ENCODE measurements at regions not wholly inside any gene's neighbourhood (a gene's known extent, or its start where the extent isn't known, plus 50 kb on each side); places are given as distances from the start of the nearest gene placed in this dataset.

GRCh38 chr19:28914173-28914572 lies 298.8 kb downstream of the UQCRFS1 start:
- no peak for TF ChIP-seq CTCF (IDR thresholded peaks at IDR 0.05; ENCODE audit: low read depth, low read length)
- in situ Hi-C loops (cut with HindIII; ENCODE audit: low sequenced_read_pairs): no loop called here
- DNase-seq (ENCODE audit: low read depth, low spot score): no peak
- H3K4me3 ChIP-seq (ENCODE audit: low read depth, low read length): no peak overlapping the region

- in situ Hi-C loops (cut with HindIII; ENCODE audit: low sequenced_read_pairs): no loop called here
- no peak for TF ChIP-seq CTCF (IDR thresholded peaks at IDR 0.05; ENCODE audit: low read depth, low read length)
- DNase-seq (ENCODE audit: low read depth, low spot score): no peak
- no peak overlapping the region for H3K4me3 ChIP-seq (ENCODE audit: low read depth, low read length)
Observed at GRCh38 chr19:28913626-28914025, 299.3 kb downstream of the UQCRFS1 start.

- in situ Hi-C loops (cut with HindIII; ENCODE audit: low sequenced_read_pairs): no loop called here
- DNase-seq (ENCODE audit: low read depth, low spot score): no peak
- no peak overlapping the region for H3K4me3 ChIP-seq (ENCODE audit: low read depth, low read length)
- TF ChIP-seq CTCF (IDR thresholded peaks at IDR 0.05; ENCODE audit: low read depth, low read length): no peak
Observed at GRCh38 chr19:28908941-28909340, 304.0 kb downstream of the UQCRFS1 start.

- no peak for DNase-seq (ENCODE audit: low read depth, low spot score)
- no peak for TF ChIP-seq CTCF (IDR thresholded peaks at IDR 0.05; ENCODE audit: low read depth, low read length)
- H3K4me3 ChIP-seq (ENCODE audit: low read depth, low read length): no peak overlapping the region
- in situ Hi-C loops (cut with HindIII; ENCODE audit: low sequenced_read_pairs): no loop called here
Observed at GRCh38 chr19:28907534-28907933, 305.4 kb downstream of the UQCRFS1 start.

GRCh38 chr19:28905996-28906395 lies 307.0 kb downstream of the UQCRFS1 start:
- TF ChIP-seq CTCF (IDR thresholded peaks at IDR 0.05; ENCODE audit: low read depth, low read length): no peak
- no peak for DNase-seq (ENCODE audit: low read depth, low spot score)
- no peak overlapping the region for H3K4me3 ChIP-seq (ENCODE audit: low read depth, low read length)
- in situ Hi-C loops (cut with HindIII; ENCODE audit: low sequenced_read_pairs): no loop called here

GRCh38 chr19:28899703-28900102 lies 313.2 kb downstream of the UQCRFS1 start:
- H3K4me3 ChIP-seq (ENCODE audit: low read depth, low read length): no peak overlapping the region
- no peak for DNase-seq (ENCODE audit: low read depth, low spot score)
- no peak for TF ChIP-seq CTCF (IDR thresholded peaks at IDR 0.05; ENCODE audit: low read depth, low read length)
- in situ Hi-C loops (cut with HindIII; ENCODE audit: low sequenced_read_pairs): no loop called here

- no peak for TF ChIP-seq CTCF (IDR thresholded peaks at IDR 0.05; ENCODE audit: low read depth, low read length)
Observed at GRCh38 chr19:28898249-28898648, 314.7 kb downstream of the UQCRFS1 start.

More at GRCh38 chr19:28898249-28898648, 314.7 kb downstream of the UQCRFS1 start:
- no peak overlapping the region for H3K4me3 ChIP-seq (ENCODE audit: low read depth, low read length)
- in situ Hi-C loops (cut with HindIII; ENCODE audit: low sequenced_read_pairs): no loop called here
- DNase-seq (ENCODE audit: low read depth, low spot score): no peak

Data from astrocyte of the spinal cord (primary cell).